GM18861 (cell line): ENCODE measurements at regions not wholly inside any gene's neighbourhood (a gene's known extent, or its start where the extent isn't known, plus 50 kb on each side); places are given as distances from the start of the nearest gene placed in this dataset.
A peak's percentile ranks its signal among the peaks of the same experiment; 100 is the strongest.
"Not testable (repeated sequence)": the region's sequence is repeated elsewhere in the genome, so short reads cannot be mapped to it uniquely, and the experiment has no call there.

ENCODE experiments used
- ATAC-seq: cut with Tn5 transposase; IDR thresholded peaks from one replicate; pipeline ENCODE4 v1.9.1; 2021; ENCODE audit not compliant: unreplicated experiment

GRCh38 chr4:104002318-104002717 is 282.5 kb upstream of the TACR3 start:
- not testable (repeated sequence) for ATAC-seq

GRCh38 chr4:103998756-103999155 is 279.0 kb upstream of the TACR3 start:
- no peak for ATAC-seq

GRCh38 chr4:103996637-103997036 is 276.9 kb upstream of the TACR3 start:
- ATAC-seq = no peak

- ATAC-seq = no peak
These were observed 276.3 kb upstream of the TACR3 start for GRCh38 chr4:103996064-103996463.

- no peak for ATAC-seq
These were observed 274.3 kb upstream of the TACR3 start for GRCh38 chr4:103994059-103994458.

GRCh38 chr4:103982454-103982853 is 262.7 kb upstream of the TACR3 start:
- no peak for ATAC-seq

- no peak for ATAC-seq
These were observed 228.6 kb upstream of the TACR3 start for GRCh38 chr4:103948244-103949018.

- no peak for ATAC-seq
These were observed 227.8 kb upstream of the TACR3 start for GRCh38 chr4:103947617-103948016.

GRCh38 chr4:103946621-103947268 is 227.0 kb upstream of the TACR3 start:
- ATAC-seq = not testable (repeated sequence)

- no peak for ATAC-seq
These were observed 218.7 kb upstream of the TACR3 start for GRCh38 chr4:103938488-103938887.

- ATAC-seq = no peak
These were observed 216.9 kb upstream of the TACR3 start for GRCh38 chr4:103936653-103937145.

- ATAC-seq = peak; percentile 71
These were observed 214.5 kb upstream of the TACR3 start for GRCh38 chr4:103934178-103934789.

- ATAC-seq = no peak
These were observed 208.6 kb upstream of the TACR3 start for GRCh38 chr4:103928370-103928769.

GRCh38 chr4:103923551-103923950 is 203.8 kb upstream of the TACR3 start:
- no peak for ATAC-seq

- ATAC-seq = no peak
These were observed 198.4 kb upstream of the TACR3 start for GRCh38 chr4:103918214-103918613.

- peak; percentile 82 for ATAC-seq
These were observed 195.6 kb upstream of the TACR3 start for GRCh38 chr4:103915224-103915869.

GRCh38 chr4:103907414-103907813 is 187.6 kb upstream of the TACR3 start:
- no peak for ATAC-seq

GRCh38 chr4:103904123-103904522 is 184.3 kb upstream of the TACR3 start:
- ATAC-seq = no peak

- ATAC-seq = no peak
These were observed 182.9 kb upstream of the TACR3 start for GRCh38 chr4:103902730-103903129.

- ATAC-seq = no peak
These were observed 176.2 kb upstream of the TACR3 start for GRCh38 chr4:103895876-103896465.

GRCh38 chr4:103892586-103892985 is 172.8 kb upstream of the TACR3 start:
- no peak for ATAC-seq
